GM12864 (cell line): ENCODE measurements at regions not wholly inside any gene's neighbourhood (a gene's known extent, or its start where the extent isn't known, plus 50 kb on each side); places are given as distances from the start of the nearest gene placed in this dataset.

Experiments used
- DNase-seq: peaks from one replicate; pipeline ENCODE4 v3.0.0-alpha.2; 2011; ENCODE audit warnings: low read depth
- H3K4me3 ChIP-seq: 2 replicates; pipeline ENCODE4 v1.5.1; 2011; ENCODE audit warnings: mild to moderate bottlenecking, low read depth, low read length, control low read depth
- TF ChIP-seq, protein P1 (sequence below): IDR thresholded peaks from 2 replicates; pipeline ENCODE4 v1.5.1; 2011; ENCODE audit warnings: low read depth, mild to moderate bottlenecking, moderate library complexity, low read length, control low read depth, inconsistent platforms; ENCODE audit errors: missing control alignments

DNA sequence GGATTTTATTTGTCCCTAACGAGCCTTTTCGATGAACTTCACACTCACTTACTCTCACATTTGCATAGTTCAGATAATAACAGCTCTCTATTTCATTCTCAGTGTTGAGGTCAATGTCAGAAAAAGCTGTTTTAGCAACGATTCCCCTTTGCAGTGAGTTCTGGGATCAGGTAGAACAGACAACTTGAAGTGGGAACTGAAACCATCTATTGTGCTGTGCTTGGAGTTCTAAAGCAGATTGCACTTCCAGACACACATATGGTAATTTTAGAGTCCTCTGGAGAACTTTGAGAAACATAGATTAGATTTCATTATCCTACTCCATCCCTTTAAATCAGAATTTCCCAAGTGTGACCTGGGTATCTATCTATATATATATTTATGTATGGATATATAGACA, 124.6 kb upstream of the BLID start:
- no peak overlapping the region for H3K4me3 ChIP-seq
- TF ChIP-seq, protein P1, sequence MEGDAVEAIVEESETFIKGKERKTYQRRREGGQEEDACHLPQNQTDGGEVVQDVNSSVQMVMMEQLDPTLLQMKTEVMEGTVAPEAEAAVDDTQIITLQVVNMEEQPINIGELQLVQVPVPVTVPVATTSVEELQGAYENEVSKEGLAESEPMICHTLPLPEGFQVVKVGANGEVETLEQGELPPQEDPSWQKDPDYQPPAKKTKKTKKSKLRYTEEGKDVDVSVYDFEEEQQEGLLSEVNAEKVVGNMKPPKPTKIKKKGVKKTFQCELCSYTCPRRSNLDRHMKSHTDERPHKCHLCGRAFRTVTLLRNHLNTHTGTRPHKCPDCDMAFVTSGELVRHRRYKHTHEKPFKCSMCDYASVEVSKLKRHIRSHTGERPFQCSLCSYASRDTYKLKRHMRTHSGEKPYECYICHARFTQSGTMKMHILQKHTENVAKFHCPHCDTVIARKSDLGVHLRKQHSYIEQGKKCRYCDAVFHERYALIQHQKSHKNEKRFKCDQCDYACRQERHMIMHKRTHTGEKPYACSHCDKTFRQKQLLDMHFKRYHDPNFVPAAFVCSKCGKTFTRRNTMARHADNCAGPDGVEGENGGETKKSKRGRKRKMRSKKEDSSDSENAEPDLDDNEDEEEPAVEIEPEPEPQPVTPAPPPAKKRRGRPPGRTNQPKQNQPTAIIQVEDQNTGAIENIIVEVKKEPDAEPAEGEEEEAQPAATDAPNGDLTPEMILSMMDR, result no peak
- DNase-seq, result no peak

DNA sequence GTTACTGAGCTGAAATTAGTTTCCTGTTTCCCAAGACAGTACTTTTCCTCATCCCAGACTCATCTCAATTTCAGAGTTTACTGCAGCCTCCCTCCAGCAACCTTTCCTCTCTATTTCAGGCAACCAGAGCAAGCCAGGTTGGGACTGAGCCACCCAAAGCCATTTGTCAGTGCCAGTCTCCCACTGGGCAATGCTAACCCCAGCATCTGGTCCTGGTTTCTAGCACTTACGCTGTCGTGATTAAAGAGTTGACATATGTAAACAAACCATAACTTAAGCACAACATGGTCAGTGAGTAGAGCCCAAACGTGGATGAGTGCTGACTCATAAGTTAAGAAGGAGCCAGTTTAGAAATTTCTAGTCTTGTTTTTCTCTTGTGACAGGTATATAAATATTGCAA, 119.6 kb upstream of the BLID start:
- no peak overlapping the region for H3K4me3 ChIP-seq
- TF ChIP-seq, protein P1, result no peak
- no peak for DNase-seq

DNA sequence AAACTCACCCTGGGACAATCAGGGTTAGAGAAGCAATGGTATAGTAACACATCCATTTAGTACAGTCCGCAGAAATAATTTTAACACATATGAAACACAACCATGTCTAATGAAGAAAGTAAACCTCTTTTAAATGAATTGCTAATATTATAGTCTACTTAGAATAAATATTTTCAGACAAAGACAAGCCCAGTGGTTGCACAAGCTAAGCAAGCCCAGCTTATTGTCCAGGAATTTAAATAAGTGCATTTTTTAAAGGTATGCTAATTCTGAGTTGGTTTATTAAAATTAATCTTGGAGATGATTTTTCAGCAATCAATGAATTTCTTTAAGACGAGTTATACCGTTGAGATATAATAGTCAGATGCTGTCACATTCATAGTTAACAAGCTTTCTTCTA, 118.8 kb upstream of the BLID start:
- H3K4me3 ChIP-seq, result no peak overlapping the region
- no peak for DNase-seq
- TF ChIP-seq, protein P1, result no peak

DNA sequence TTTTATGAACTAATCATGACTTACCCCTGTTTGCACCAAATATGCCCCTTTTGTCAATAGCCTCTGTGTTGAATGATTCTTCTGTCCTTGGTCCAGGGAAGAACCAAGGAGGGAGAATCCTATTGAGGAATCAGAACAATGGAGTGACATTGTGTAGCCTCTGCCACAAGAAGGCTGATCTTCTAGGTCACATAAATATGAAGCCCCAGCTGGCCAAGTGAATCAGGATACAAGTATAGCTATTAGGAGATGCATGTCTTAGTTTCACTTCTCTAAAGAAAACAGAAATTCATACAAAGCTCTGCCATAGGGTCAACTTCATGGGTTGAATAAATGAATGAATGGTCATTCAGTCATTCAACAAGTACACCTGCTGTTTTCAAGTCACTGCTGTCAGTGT, 118.2 kb upstream of the BLID start:
- TF ChIP-seq, protein P1, result no peak
- DNase-seq, result no peak

DNA sequence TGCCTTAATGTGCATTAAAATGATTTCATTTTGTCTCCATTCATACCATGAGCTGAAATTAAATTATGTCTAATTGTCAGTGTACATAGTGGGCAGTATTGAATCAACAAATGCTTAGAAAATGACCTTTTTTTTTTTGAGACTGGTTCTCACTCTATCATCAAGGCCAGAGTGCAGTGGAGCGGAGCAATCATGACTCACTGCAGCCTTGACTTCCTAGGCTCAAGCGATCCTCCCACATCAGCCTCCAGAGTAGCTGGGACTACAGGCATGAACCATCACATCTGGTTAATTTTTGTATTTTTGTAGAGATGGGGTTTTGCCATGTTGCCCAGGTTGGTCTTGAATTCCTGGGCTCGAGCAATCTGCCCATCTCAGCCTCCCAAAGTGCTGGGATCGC, 117.0 kb upstream of the BLID start:
- TF ChIP-seq, protein P1, result no peak
- no peak for DNase-seq
- no peak overlapping the region for H3K4me3 ChIP-seq

More for the DNA sequence above, 118.2 kb upstream of the BLID start:
- H3K4me3 ChIP-seq, result no peak overlapping the region

DNA sequence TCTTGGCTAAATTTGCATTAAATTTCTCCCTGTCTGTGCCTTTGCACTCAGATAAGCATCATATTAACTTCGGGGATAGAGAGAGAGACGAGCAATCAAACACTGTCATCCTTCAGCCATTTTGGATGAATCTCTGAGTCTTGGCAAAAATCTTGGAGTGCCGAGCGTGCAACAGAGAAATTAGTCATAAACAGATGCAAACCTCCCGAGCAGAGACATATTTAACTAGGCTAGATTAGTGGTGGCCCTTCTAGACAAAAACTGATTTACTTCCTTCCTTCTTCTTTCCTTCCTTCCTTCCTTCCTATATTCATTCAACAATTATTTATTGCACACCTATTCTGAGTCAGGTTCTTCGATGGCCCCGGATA, 114.4 kb upstream of the BLID start:
- no peak overlapping the region for H3K4me3 ChIP-seq
- DNase-seq, result no peak
- TF ChIP-seq, protein P1, result no peak

DNA sequence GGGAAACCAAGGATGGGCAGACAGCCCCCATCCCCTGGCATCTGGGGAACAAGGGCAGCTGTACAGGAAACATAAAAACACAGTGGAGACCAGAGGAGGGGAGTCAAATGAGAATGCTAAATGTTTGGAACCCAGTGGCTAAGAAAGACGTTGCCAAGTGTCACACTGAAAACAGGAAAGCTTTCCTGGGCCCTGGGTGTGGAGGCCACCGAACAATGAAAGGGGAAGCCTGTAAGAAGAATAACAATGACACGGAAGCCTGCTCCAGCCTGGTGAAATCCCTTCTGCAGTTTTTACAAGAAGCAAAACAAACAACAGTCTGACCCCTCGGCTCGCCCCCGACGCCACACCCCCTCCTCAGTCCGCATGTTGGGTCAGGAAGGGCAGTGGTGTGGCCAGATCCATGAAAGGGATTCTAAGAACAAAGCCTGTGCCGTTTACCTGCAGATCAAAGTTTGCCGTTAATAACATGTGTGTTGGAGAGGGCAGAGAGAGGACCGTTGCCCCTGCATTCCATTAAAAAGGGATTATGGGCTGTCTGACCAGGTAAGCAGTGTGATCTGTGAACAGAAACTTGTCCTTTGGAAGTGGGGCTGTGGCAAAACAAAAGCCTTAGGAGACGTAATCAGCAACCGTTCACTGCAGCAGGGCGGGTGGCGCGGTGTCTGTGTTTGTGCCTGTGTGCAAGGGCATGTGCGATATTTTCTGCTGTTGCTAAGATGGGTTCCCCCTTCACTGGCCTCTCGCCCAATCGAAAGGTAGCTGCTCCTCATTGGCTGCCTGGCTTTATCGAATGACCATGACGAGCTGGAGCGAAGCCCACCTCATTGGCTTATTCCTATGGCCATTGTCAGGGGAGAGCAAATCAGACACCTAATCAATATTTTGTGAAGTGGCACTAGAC, 113.7 kb upstream of the BLID start:
- no peak for DNase-seq
- H3K4me3 ChIP-seq, result no peak overlapping the region
- TF ChIP-seq, protein P1, result no peak
